ENCODE measurements at regions not wholly inside any gene's neighbourhood (a gene's known extent, or its start where the extent isn't known, plus 50 kb on each side); places are given as distances from the start of the nearest gene placed in this dataset.

GRCh38 chr9:115313545-115313944 is 195.6 kb upstream of the TNC start:
- TF ChIP-seq EP300 (IDR thresholded peaks at IDR 0.05; ENCODE audit: borderline replicate concordance): no peak
- TF ChIP-seq ZBTB7A (IDR thresholded peaks at IDR 0.05; ENCODE audit: low read depth): no peak
- no peak for TF ChIP-seq YY1 (IDR thresholded peaks at IDR 0.05; ENCODE audit: low read depth)
- TF ChIP-seq TAF1 (IDR thresholded peaks at IDR 0.05; ENCODE audit: low read depth): no peak
- no peak for TF ChIP-seq REST (IDR thresholded peaks at IDR 0.05; ENCODE audit: low read depth)
- TF ChIP-seq TCF12 (IDR thresholded peaks at IDR 0.05; ENCODE audit: low read depth): no peak
- TF ChIP-seq CREB1 (IDR thresholded peaks at IDR 0.05; ENCODE audit: low read depth): no peak
- TF ChIP-seq RAD21 (IDR thresholded peaks at IDR 0.05; ENCODE audit: low read depth): no peak
- no peak for TF ChIP-seq MAX (IDR thresholded peaks at IDR 0.05)
- no peak for TF ChIP-seq TEAD4 (IDR thresholded peaks at IDR 0.05)
- no peak for TF ChIP-seq FOXM1 (IDR thresholded peaks at IDR 0.05; ENCODE audit: borderline replicate concordance, low read depth)
- TF ChIP-seq CEBPB (IDR thresholded peaks at IDR 0.05): no peak
